Peyer's patch (tissue), 4 donors: ENCODE measurements at regions not wholly inside any gene's neighbourhood (a gene's known extent, or its start where the extent isn't known, plus 50 kb on each side); places are given as distances from the start of the nearest gene placed in this dataset.

ENCODE experiments used
- POLR2A ChIP-seq, 2 donors: fragments of 450-650 bp; IDR thresholded peaks; one replicate each; pipeline ENCODE4 v1.5.1; 2017; ENCODE audit warnings: antibody characterized with exemption in 2 of 2, mild to moderate bottlenecking in 2 of 2, moderate library complexity in 2 of 2
- TF ChIP-seq, protein P1 (sequence below), 6 experiments: fragments of 450-650 bp in 4 of 6; fragments of 200-600 bp in 2 of 6; sonication (generic) in 1 of 6; IDR thresholded peaks; one replicate each; pipeline ENCODE4 v1.5.1; 2017 to 2019; ENCODE audit warnings: antibody characterized with exemption in 6 of 6, mild to moderate bottlenecking in 3 of 6, moderate library complexity in 1 of 6

DNA sequence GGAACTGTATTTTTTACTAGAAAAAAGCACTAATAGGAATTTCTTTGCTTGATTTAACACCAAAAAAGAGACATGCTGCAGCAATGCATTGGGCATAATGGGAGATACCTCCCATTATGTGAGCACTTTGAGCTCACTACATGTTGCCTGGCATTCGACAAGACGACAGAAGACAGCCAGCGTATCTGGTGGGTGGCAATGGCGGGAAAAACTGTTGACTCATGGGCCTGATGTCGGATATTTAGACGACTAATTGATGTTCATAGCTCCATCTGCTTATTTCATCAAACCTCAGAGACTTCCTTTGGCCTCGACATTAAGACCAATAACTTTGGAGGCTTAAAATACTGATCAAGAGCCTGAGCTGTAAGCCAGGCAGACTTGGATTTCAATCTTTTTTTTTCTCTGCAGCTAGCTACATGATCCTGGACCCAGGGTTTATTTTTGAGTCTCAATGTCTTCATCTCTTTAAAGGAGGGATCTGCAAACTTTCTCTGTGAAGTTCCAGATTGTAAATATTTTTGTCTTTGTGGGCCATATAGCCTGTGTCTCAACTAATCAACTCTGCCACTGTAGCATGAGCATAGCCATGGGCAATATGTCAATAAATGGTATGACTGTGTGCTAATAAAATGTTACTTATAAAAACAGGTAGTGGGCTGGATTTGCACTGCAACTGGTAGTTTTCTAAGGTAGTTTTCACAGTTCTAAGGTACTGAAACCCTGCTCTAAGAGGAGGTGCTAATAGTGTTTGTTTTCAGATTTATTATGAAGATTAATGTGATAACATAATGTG is 375.1 kb downstream of the METTL15 start:
- TF ChIP-seq, protein P1, sequence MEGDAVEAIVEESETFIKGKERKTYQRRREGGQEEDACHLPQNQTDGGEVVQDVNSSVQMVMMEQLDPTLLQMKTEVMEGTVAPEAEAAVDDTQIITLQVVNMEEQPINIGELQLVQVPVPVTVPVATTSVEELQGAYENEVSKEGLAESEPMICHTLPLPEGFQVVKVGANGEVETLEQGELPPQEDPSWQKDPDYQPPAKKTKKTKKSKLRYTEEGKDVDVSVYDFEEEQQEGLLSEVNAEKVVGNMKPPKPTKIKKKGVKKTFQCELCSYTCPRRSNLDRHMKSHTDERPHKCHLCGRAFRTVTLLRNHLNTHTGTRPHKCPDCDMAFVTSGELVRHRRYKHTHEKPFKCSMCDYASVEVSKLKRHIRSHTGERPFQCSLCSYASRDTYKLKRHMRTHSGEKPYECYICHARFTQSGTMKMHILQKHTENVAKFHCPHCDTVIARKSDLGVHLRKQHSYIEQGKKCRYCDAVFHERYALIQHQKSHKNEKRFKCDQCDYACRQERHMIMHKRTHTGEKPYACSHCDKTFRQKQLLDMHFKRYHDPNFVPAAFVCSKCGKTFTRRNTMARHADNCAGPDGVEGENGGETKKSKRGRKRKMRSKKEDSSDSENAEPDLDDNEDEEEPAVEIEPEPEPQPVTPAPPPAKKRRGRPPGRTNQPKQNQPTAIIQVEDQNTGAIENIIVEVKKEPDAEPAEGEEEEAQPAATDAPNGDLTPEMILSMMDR (IDR thresholded peaks at IDR 0.05): no peak
- no peak for TF ChIP-seq POLR2A (IDR thresholded peaks at IDR 0.05)
